ENCODE measurements at regions not wholly inside any gene's neighbourhood (a gene's known extent, or its start where the extent isn't known, plus 50 kb on each side); places are given as distances from the start of the nearest gene placed in this dataset.
"Not testable (repeated sequence)": the region's sequence is repeated elsewhere in the genome, so short reads cannot be mapped to it uniquely, and the experiment has no call there.

DNA sequence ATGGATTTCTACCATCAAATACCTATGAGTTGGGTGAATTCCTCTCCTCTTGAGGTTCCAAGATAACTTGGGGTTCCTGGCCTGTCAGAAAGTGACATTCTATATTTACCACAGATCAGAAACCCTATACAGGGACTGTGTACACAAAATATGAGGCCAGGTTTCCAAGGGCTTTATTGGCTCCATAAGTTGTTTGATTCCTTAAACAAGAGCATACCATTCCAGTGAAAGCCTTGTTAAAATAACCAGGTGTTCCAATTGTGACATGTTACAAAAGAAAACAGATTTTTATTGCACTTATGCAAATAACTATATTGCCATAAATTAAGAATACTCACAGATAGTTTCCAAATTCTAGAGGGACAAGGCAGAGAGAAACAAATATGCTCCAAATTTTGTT lies 188.9 kb downstream of the FASLG start:
- not testable (repeated sequence) for TF ChIP-seq EZH2 (IDR thresholded peaks at IDR 0.05; ENCODE audit: borderline replicate concordance, low read length)
- TF ChIP-seq, protein P1, sequence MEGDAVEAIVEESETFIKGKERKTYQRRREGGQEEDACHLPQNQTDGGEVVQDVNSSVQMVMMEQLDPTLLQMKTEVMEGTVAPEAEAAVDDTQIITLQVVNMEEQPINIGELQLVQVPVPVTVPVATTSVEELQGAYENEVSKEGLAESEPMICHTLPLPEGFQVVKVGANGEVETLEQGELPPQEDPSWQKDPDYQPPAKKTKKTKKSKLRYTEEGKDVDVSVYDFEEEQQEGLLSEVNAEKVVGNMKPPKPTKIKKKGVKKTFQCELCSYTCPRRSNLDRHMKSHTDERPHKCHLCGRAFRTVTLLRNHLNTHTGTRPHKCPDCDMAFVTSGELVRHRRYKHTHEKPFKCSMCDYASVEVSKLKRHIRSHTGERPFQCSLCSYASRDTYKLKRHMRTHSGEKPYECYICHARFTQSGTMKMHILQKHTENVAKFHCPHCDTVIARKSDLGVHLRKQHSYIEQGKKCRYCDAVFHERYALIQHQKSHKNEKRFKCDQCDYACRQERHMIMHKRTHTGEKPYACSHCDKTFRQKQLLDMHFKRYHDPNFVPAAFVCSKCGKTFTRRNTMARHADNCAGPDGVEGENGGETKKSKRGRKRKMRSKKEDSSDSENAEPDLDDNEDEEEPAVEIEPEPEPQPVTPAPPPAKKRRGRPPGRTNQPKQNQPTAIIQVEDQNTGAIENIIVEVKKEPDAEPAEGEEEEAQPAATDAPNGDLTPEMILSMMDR (IDR thresholded peaks at IDR 0.05; ENCODE audit: low read length), result not testable (repeated sequence)
